OCI-LY7 (cell line): ENCODE measurements at regions not wholly inside any gene's neighbourhood (a gene's known extent, or its start where the extent isn't known, plus 50 kb on each side); places are given as distances from the start of the nearest gene placed in this dataset.

Experiments
- BruUV-seq: library from RNA; stranded (reverse); fragments of 400-500 nt; replicated peaks from 2 replicates; lab custom pipeline; 2021; lab: Mats Ljungman, UMichigan
- CTCF ChIA-PET: fragments of 300-600 bp; sonication (Branson Sonifier 250); formaldehyde crosslinking; loops from one replicate; lab custom pipeline; 2022; ENCODE audit warnings: antibody characterized with exemption; ENCODE audit not compliant: unreplicated experiment; lab: Charles Lee
- POLR2A ChIA-PET: fragments of 300-600 bp; sonication (Branson Sonifier 250); formaldehyde crosslinking; loops from one replicate; lab custom pipeline; 2022; ENCODE audit warnings: antibody characterized with exemption; lab: Charles Lee
- DNase-seq: peaks from one replicate; pipeline ENCODE4 v3.0.0-alpha.2; 2015; ENCODE audit warnings: low spot score
- H2AFZ ChIP-seq: fragments of 200-600 bp; sonication (generic), shearing (Covaris generic); 2 replicates; pipeline ENCODE4 v1.6.1; 2014; ENCODE audit warnings: mild to moderate bottlenecking, antibody characterized with exemption, low read length, moderate library complexity
- H3K27ac ChIP-seq: fragments of 200-600 bp; sonication (generic); 2 replicates; pipeline ENCODE4 v1.5.1; 2014; ENCODE audit warnings: mixed run types, low read depth, mild to moderate bottlenecking, moderate library complexity, low read length, inconsistent platforms; ENCODE audit not compliant: poor library complexity, severe bottlenecking
- H3K36me3 ChIP-seq: fragments of 200-600 bp; sonication (generic); 2 replicates; pipeline ENCODE4 v1.6.1; 2014; ENCODE audit warnings: mild to moderate bottlenecking, antibody characterized with exemption, low read length, moderate library complexity, mixed read lengths; ENCODE audit not compliant: insufficient read depth
- H3K4me1 ChIP-seq: fragments of 200-600 bp; sonication (generic); 2 replicates; pipeline ENCODE4 v1.5.1; 2014; ENCODE audit warnings: mild to moderate bottlenecking, low read length; ENCODE audit not compliant: insufficient read depth, poor library complexity, severe bottlenecking
- H3K4me2 ChIP-seq: fragments of 200-600 bp; sonication (generic); 2 replicates; pipeline ENCODE4 v1.6.1; 2014; ENCODE audit warnings: mild to moderate bottlenecking, low read length
- H3K4me3 ChIP-seq: fragments of 200-600 bp; sonication (generic); 2 replicates; pipeline ENCODE4 v1.5.1; 2014; ENCODE audit warnings: mild to moderate bottlenecking, low read depth, low read length; ENCODE audit not compliant: poor library complexity, severe bottlenecking
- H3K79me2 ChIP-seq: fragments of 200-600 bp; sonication (generic); 2 replicates; pipeline ENCODE4 v1.6.1; 2016; ENCODE audit warnings: low read depth, mild to moderate bottlenecking, low read length, moderate library complexity, mixed read lengths; ENCODE audit not compliant: insufficient read depth
- H3K9me2 ChIP-seq: fragments of 200-600 bp; sonication (generic); 2 replicates; pipeline ENCODE4 v1.6.1; 2016; ENCODE audit warnings: mild to moderate bottlenecking, low read length, mixed read lengths; ENCODE audit not compliant: insufficient read depth
- H3K9me3 ChIP-seq: fragments of 200-600 bp; sonication (generic); 2 replicates; pipeline ENCODE4 v1.6.1; 2014; ENCODE audit warnings: mild to moderate bottlenecking, mixed run types, low read length, mixed read lengths
- H4K20me1 ChIP-seq: fragments of 200-600 bp; sonication (generic); 2 replicates; pipeline ENCODE4 v1.6.1; 2014; ENCODE audit warnings: mild to moderate bottlenecking, antibody characterized with exemption, low read length, moderate library complexity, mixed read lengths; ENCODE audit not compliant: insufficient read depth
- CTCF ChIP-seq: fragments of 200-600 bp; sonication (generic); conservative IDR thresholded peaks from 2 replicates; pipeline ENCODE4 v1.5.1; 2014; ENCODE audit warnings: mild to moderate bottlenecking, antibody characterized with exemption, low read length, moderate library complexity, mixed read lengths
- EZH2phosphoT487 ChIP-seq: fragments of 200-600 bp; sonication (generic); IDR thresholded peaks from 2 replicates; pipeline ENCODE4 v1.6.1; 2018; ENCODE audit warnings: low read depth, borderline replicate concordance, mild to moderate bottlenecking, mixed run types, antibody characterized with exemption, low read length, moderate library complexity, mixed read lengths
- intact Hi-C: fragments of 100-400 bp; cut with micrococcal nuclease; formaldehyde crosslinking; loops from one replicate; pipeline ENCODE4 v1.10.0; 2022; ENCODE audit not compliant: unreplicated experiment

- ChIA-PET CTCF (no interaction called here), POLR2A (no interaction called here)
- Histone ChIP-seq H3K27ac (no peak overlapping the region), H4K20me1 (no peaks in the 10 kb centered on the region), H3K36me3 (no peaks in the 10 kb centered on the region), H3K4me1 (no peaks in the 10 kb centered on the region), H3K9me3 (no peaks in the 10 kb centered on the region), H3K9me2 (no peaks in the 10 kb centered on the region), H3K79me2 (no peaks in the 10 kb centered on the region), H3K4me3 (no peak overlapping the region), H2AFZ (no peak overlapping the region), H3K4me2 (no peak overlapping the region)
- no peak for TF ChIP-seq CTCF
- TF ChIP-seq EZH2phosphoT487: no peak
- no peak for DNase-seq
- BruUV-seq: no TSS peak
- intact Hi-C loops: no loop called here
Measured at GRCh38 chr5:21125238-21125983, 1137.4 kb upstream of the CDH18 start.

GRCh38 chr5:21121213-21121612, 1133.2 kb upstream of the CDH18 start:
- H2AFZ ChIP-seq: no peak overlapping the region
- TF ChIP-seq CTCF (no peak), EZH2phosphoT487 (no peak)
- no peaks in the 10 kb centered on the region for H3K79me2 ChIP-seq
- no peak overlapping the region for H3K4me3 ChIP-seq
- H3K9me3 ChIP-seq: no peaks in the 10 kb centered on the region
- H3K27ac ChIP-seq: no peak overlapping the region
- POLR2A ChIA-PET: interaction anchor here (0.7 to 1.4 kb wide), 2 partner anchors 17 to 897 kb away, joined by 3 to 4 read pairs; no protein-coding TSS in a partner anchor
- no peaks in the 10 kb centered on the region for H3K4me1 ChIP-seq
- DNase-seq: no peak
- H3K36me3 ChIP-seq: no peaks in the 10 kb centered on the region
- H4K20me1 ChIP-seq: no peaks in the 10 kb centered on the region
- no TSS peak for BruUV-seq
- H3K9me2 ChIP-seq: no peaks in the 10 kb centered on the region
- H3K4me2 ChIP-seq: no peak overlapping the region
- CTCF ChIA-PET: no interaction called here
- intact Hi-C loops: no loop called here

GRCh38 chr5:21097661-21098060, 1109.7 kb upstream of the CDH18 start:
- no peak overlapping the region for H3K4me3 ChIP-seq
- DNase-seq: no peak
- ChIA-PET POLR2A (no interaction called here), CTCF (no interaction called here)
- no peaks in the 10 kb centered on the region for H4K20me1 ChIP-seq
- intact Hi-C loops: no loop called here
- no peaks in the 10 kb centered on the region for H3K36me3 ChIP-seq
- no peak overlapping the region for H3K4me2 ChIP-seq
- H3K9me3 ChIP-seq: no peaks in the 10 kb centered on the region
- no peaks in the 10 kb centered on the region for H3K79me2 ChIP-seq
- no peak overlapping the region for H2AFZ ChIP-seq
- H3K27ac ChIP-seq: no peak overlapping the region
- no TSS peak for BruUV-seq
- no peaks in the 10 kb centered on the region for H3K9me2 ChIP-seq
- H3K4me1 ChIP-seq: no peaks in the 10 kb centered on the region
- no peak for TF ChIP-seq EZH2phosphoT487
- no peak for TF ChIP-seq CTCF
